ENCODE measurements at regions not wholly inside any gene's neighbourhood (a gene's known extent, or its start where the extent isn't known, plus 50 kb on each side); places are given as distances from the start of the nearest gene placed in this dataset.

GRCh38 chr5:82624062-82624461 is 345.9 kb upstream of the RPS23 start:
- Histone ChIP-seq H3K79me2 (ENCODE audit: low read length) (no peaks in the 10 kb centered on the region), H3K4me1 (ENCODE audit: low read length) (peaks cover 7% of the 10 kb centered on the region), H3K27me3 (replicated peaks; ENCODE audit: insufficient read depth, low read length) (no peaks in the 10 kb centered on the region), H3F3A (ENCODE audit: insufficient read depth, low read length) (no peaks in the 10 kb centered on the region), H3K9ac (ENCODE audit: low read length) (no peak overlapping the region), H3K9me3 (replicated peaks; ENCODE audit: insufficient read depth, low read length) (no peaks in the 10 kb centered on the region), H4K20me1 (ENCODE audit: insufficient read depth, low read length) (no peaks in the 10 kb centered on the region), H3K4me3 (ENCODE audit: low read length) (no peak overlapping the region), H2AFZ (ENCODE audit: low read length) (no peak overlapping the region), H3K36me3 (replicated peaks; ENCODE audit: insufficient read depth, low read length) (no peaks in the 10 kb centered on the region), H3K4me2 (ENCODE audit: low read depth, low read length) (no peak overlapping the region), H3K9me2 (replicated peaks; ENCODE audit: insufficient read depth, low read length) (no peaks in the 10 kb centered on the region), H3K27ac (ENCODE audit: low read length) (no peak overlapping the region)
- no peak for DNase-seq
- TF ChIP-seq EZH2 (optimal IDR thresholded peaks at IDR 0.05; ENCODE audit: low read depth, low read length), result no peak
- TF ChIP-seq EZH2phosphoT487 (IDR thresholded peaks at IDR 0.05; ENCODE audit: low read length), result no peak
- no peak for TF ChIP-seq CTCF (IDR thresholded peaks at IDR 0.05; ENCODE audit: low read length)

DNA sequence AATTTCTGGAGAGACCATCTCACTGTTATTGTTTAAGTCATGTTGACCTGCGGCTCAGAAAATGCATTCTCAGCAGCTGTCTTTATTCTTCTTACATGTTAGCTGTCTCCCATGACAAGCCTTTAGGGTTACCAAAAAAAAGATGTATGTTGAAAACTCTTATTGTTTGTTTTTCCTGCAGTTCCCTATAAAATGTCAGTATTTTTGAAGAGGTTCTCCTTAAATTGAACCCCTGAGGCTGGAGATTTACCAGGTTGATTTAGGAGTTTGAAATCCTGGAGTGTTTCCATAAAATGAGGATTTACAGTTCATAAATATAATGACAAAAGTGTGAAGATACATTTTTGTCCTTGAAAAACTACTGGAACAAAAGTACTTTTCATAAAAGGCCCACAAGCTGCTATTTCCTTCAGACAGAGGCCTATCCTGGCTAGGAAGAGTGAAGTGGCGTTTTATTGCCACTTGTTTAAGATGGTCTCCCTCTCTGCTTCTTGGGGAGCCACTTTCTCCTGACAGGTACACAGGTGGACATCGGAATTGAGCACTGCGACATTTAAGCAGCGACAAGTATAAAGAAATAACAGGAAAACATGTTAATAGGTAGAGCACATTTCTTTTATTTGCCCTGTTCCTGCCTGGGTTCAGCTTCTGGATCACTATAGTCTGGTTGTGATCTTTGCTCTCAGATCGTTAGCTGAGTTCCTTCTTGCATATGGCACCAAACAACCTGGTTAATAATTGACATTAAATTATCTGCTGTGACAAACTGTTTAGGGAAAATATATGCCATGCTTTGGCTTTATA is 344.8 kb upstream of the RPS23 start:
- H3K27ac ChIP-seq (ENCODE audit: low read length), result no peak overlapping the region
- no peaks in the 10 kb centered on the region for H3F3A ChIP-seq (ENCODE audit: insufficient read depth, low read length)
- no peak for DNase-seq
- no peaks in the 10 kb centered on the region for H3K36me3 ChIP-seq (replicated peaks; ENCODE audit: insufficient read depth, low read length)
- TF ChIP-seq CTCF (IDR thresholded peaks at IDR 0.05; ENCODE audit: low read length) (no peak), EZH2phosphoT487 (IDR thresholded peaks at IDR 0.05; ENCODE audit: low read length) (no peak), EZH2 (optimal IDR thresholded peaks at IDR 0.05; ENCODE audit: low read depth, low read length) (no peak)
- no peaks in the 10 kb centered on the region for H3K79me2 ChIP-seq (ENCODE audit: low read length)
- no peaks in the 10 kb centered on the region for H3K9me2 ChIP-seq (replicated peaks; ENCODE audit: insufficient read depth, low read length)
- no peaks in the 10 kb centered on the region for H4K20me1 ChIP-seq (ENCODE audit: insufficient read depth, low read length)
- no peak overlapping the region for H3K4me3 ChIP-seq (ENCODE audit: low read length)
- no peaks in the 10 kb centered on the region for H3K27me3 ChIP-seq (replicated peaks; ENCODE audit: insufficient read depth, low read length)
- H3K4me2 ChIP-seq (ENCODE audit: low read depth, low read length), result no peak overlapping the region
- peaks cover 7% of the 10 kb centered on the region for H3K4me1 ChIP-seq (ENCODE audit: low read length)
- no peak overlapping the region for H3K9ac ChIP-seq (ENCODE audit: low read length)
- no peaks in the 10 kb centered on the region for H3K9me3 ChIP-seq (replicated peaks; ENCODE audit: insufficient read depth, low read length)
- no peak overlapping the region for H2AFZ ChIP-seq (ENCODE audit: low read length)

- H4K20me1 ChIP-seq (ENCODE audit: insufficient read depth, low read length), result no peaks in the 10 kb centered on the region
- H2AFZ ChIP-seq (ENCODE audit: low read length), result no peak overlapping the region
- H3K9me2 ChIP-seq (replicated peaks; ENCODE audit: insufficient read depth, low read length), result no peaks in the 10 kb centered on the region
- H3F3A ChIP-seq (ENCODE audit: insufficient read depth, low read length), result no peaks in the 10 kb centered on the region
- no peak overlapping the region for H3K9ac ChIP-seq (ENCODE audit: low read length)
- DNase-seq, result no peak
- H3K79me2 ChIP-seq (ENCODE audit: low read length), result no peaks in the 10 kb centered on the region
- H3K4me2 ChIP-seq (ENCODE audit: low read depth, low read length), result no peak overlapping the region
- H3K27ac ChIP-seq (ENCODE audit: low read length), result no peak overlapping the region
- peaks cover 7% of the 10 kb centered on the region for H3K4me1 ChIP-seq (ENCODE audit: low read length)
- H3K36me3 ChIP-seq (replicated peaks; ENCODE audit: insufficient read depth, low read length), result no peaks in the 10 kb centered on the region
- no peaks in the 10 kb centered on the region for H3K9me3 ChIP-seq (replicated peaks; ENCODE audit: insufficient read depth, low read length)
- no peak overlapping the region for H3K4me3 ChIP-seq (ENCODE audit: low read length)
- TF ChIP-seq CTCF (IDR thresholded peaks at IDR 0.05; ENCODE audit: low read length), result no peak
- no peaks in the 10 kb centered on the region for H3K27me3 ChIP-seq (replicated peaks; ENCODE audit: insufficient read depth, low read length)
Observed at GRCh38 chr5:82622205-82622604, 344.1 kb upstream of the RPS23 start.

Measured in MM.1S (cell line).